K562 (cell line): ENCODE measurements at regions not wholly inside any gene's neighbourhood (a gene's known extent, or its start where the extent isn't known, plus 50 kb on each side); places are given as distances from the start of the nearest gene placed in this dataset.

Source experiments
- ATAC-seq: fragments of 200-7000 bp; cut with Tn5 transposase; 3 replicates; pipeline ENCODE4 v1.9.1; 2020; ENCODE audit warnings: moderate library complexity
- BruUV-seq: library from RNA; stranded (reverse); fragments of 400-500 nt; replicated peaks from 2 replicates; lab custom pipeline; 2021; lab: Mats Ljungman, UMichigan
- CTCF ChIA-PET: fragments of 300-600 bp; formaldehyde crosslinking; extraction: SDS; loops from one replicate; lab custom pipeline; 2021; ENCODE audit warnings: low intra/inter-chr PET ratio; lab: Yijun Ruan, JAX
- POLR2A ChIA-PET: fragments of 300-600, 350-650 bp; sonication (Branson Sonifier 250); formaldehyde crosslinking; extraction: SDS; loops from one replicate; lab custom pipeline; 2021; ENCODE audit warnings: antibody characterized with exemption, inconsistent platforms; lab: Yijun Ruan, JAX
- DNase-seq, 4 experiments: peaks; one replicate each; pipeline versions ENCODE4 v3.0.0 to v3.0.0-alpha.2; 2011 to 2018; ENCODE audit warnings: low spot score in 3 of 4, mixed read lengths in 3 of 4; ENCODE audit errors: extremely low read depth in 1 of 4
- FAIRE-seq: peaks from 2 replicates; lab custom pipeline; 2011; peaks lifted over from hg19 to GRCh38; lab: Jason Lieb, UNC
- H2AFZ ChIP-seq: 2 replicates; pipeline ENCODE4 v1.6.0; 2011; ENCODE audit warnings: low read depth, low read length, control low read depth, inconsistent platforms
- H3K27ac ChIP-seq: fragments of 200-600 bp; 3 replicates; pipeline ENCODE4 v1.8.0; 2011; ENCODE audit warnings: low read depth, mild to moderate bottlenecking, control low read depth, inconsistent platforms, low read length, moderate library complexity, mixed read lengths; ENCODE audit errors: extremely low read depth
- H3K27me3 ChIP-seq, 2 experiments: fragments of 300-600 bp in 1 of 2; 2 replicates in 1 of 2; 3 replicates in 1 of 2; pipeline versions ENCODE4 v1.6.0 to v1.8.0; 2011; ENCODE audit warnings: inconsistent platforms in 2 of 2, low read length in 2 of 2, mild to moderate bottlenecking in 1 of 2, mixed read lengths in 1 of 2, moderate library complexity in 1 of 2; ENCODE audit not compliant: control insufficient read depth in 2 of 2, insufficient read depth in 2 of 2
- H3K36me3 ChIP-seq: fragments of 300-600 bp; 3 replicates; pipeline ENCODE4 v1.8.0; 2011; ENCODE audit warnings: mild to moderate bottlenecking, low read length, inconsistent platforms; ENCODE audit not compliant: control insufficient read depth, insufficient read depth
- H3K4me1 ChIP-seq, 2 experiments: fragments of 200-600 bp in 1 of 2; replicated peaks in 1 of 2; 2 replicates in 1 of 2; 3 replicates in 1 of 2; pipeline versions ENCODE4 v1.5.1 to v1.8.0; 2011; ENCODE audit warnings: inconsistent platforms in 2 of 2, low read length in 2 of 2, mild to moderate bottlenecking in 1 of 2, mixed read lengths in 1 of 2, moderate library complexity in 1 of 2; ENCODE audit not compliant: control insufficient read depth in 2 of 2, insufficient read depth in 2 of 2
- H3K4me2 ChIP-seq: 2 replicates; pipeline ENCODE4 v1.6.1; 2011; ENCODE audit warnings: low read length, control low read depth, inconsistent platforms, mixed read lengths; ENCODE audit not compliant: insufficient read depth
- H3K4me3 ChIP-seq: fragments of 200-600 bp; sonication (generic), shearing (Covaris generic); 2 replicates; pipeline ENCODE4 v1.5.1; 2016; ENCODE audit warnings: control low read depth, inconsistent platforms
- H3K79me2 ChIP-seq: fragments of 200-600 bp; 3 replicates; pipeline ENCODE4 v1.8.0; 2011; ENCODE audit warnings: low read length, inconsistent platforms; ENCODE audit not compliant: control insufficient read depth, insufficient read depth
- H3K9ac ChIP-seq, 2 experiments: 2 replicates each; pipeline versions ENCODE4 v1.6.0 to v1.6.1; 2011; ENCODE audit warnings: low read depth in 2 of 2, low read length in 2 of 2, control low read depth in 1 of 2, inconsistent platforms in 1 of 2, mild to moderate bottlenecking in 1 of 2, mixed read lengths in 1 of 2; ENCODE audit not compliant: insufficient read depth in 1 of 2
- H3K9me1 ChIP-seq: one replicate; pipeline ENCODE4 v1.6.0; 2011; ENCODE audit warnings: inconsistent platforms, mild to moderate bottlenecking, low read length, moderate library complexity; ENCODE audit not compliant: control insufficient read depth, insufficient read depth
- H3K9me3 ChIP-seq: replicated peaks from 2 replicates; pipeline ENCODE4 v1.5.1; 2011; ENCODE audit warnings: low read depth, low read length, inconsistent platforms; ENCODE audit not compliant: control insufficient read depth, insufficient read depth
- H4K20me1 ChIP-seq: replicated peaks from 2 replicates; pipeline ENCODE4 v1.6.1; 2011; ENCODE audit warnings: low read length, inconsistent platforms, mixed read lengths; ENCODE audit not compliant: control insufficient read depth, insufficient read depth
- HDAC6 ChIP-seq: IDR thresholded peaks from 2 replicates; pipeline ENCODE4 v1.6.1; 2012; ENCODE audit warnings: low read depth, mild to moderate bottlenecking, control low read depth, inconsistent platforms, low read length, moderate library complexity
- NFATC3 ChIP-seq: fragments of 450-650 bp; IDR thresholded peaks from 2 replicates; pipeline ENCODE4 v1.6.1; 2017; ENCODE audit warnings: mild to moderate bottlenecking
- TAF7 ChIP-seq: fragments of 450-650 bp; IDR thresholded peaks from 2 replicates; pipeline ENCODE4 v1.6.1; 2016; ENCODE audit warnings: missing genetic modification characterization, missing compliant biosample characterization
- YY1 ChIP-seq, 3 experiments: IDR thresholded peaks; 2 replicates each; pipeline ENCODE4 v1.6.1; 2011; ENCODE audit warnings: low read length in 2 of 3, mild to moderate bottlenecking in 2 of 3, moderate library complexity in 2 of 3, borderline replicate concordance in 1 of 3, control low read depth in 1 of 3, low read depth in 1 of 3; ENCODE audit not compliant: insufficient read depth in 3 of 3, insufficient replicate concordance in 2 of 3, control insufficient read depth in 1 of 3, insufficient read length in 1 of 3; ENCODE audit errors: extremely low read depth in 1 of 3
- ZBTB33 ChIP-seq: sonication (generic); formaldehyde crosslinking; IDR thresholded peaks from 2 replicates; pipeline ENCODE4 v1.8.1; 2023; ENCODE audit warnings: mild to moderate bottlenecking, missing genetic modification reagents
- ZNF384 ChIP-seq: IDR thresholded peaks from 2 replicates; pipeline ENCODE4 v1.6.1; 2012; ENCODE audit warnings: low read depth, low read length, improper control_type of control experiment
- WGBS: fragments of 100-300 bp; shearing (Covaris generic); methylation state at CpG from one replicate; pipeline ENCODE4 v1.1.6; 2016; ENCODE audit warnings: low coverage, mixed read lengths; ENCODE audit not compliant: insufficient coverage; ENCODE audit errors: missing lambda C conversion rate; 5-methylcytosine and 5-hydroxymethylcytosine counted together
- in situ Hi-C: fragments of 300-500 bp; cut with MboI; formaldehyde crosslinking; loops from 4 replicates; pipeline ENCODE4 v1.15.0; 2018; ENCODE audit warnings: inconsistent platforms, mixed read lengths
- intact Hi-C: fragments of 100-400 bp; cut with micrococcal nuclease; formaldehyde crosslinking; loops from 2 replicates; pipeline ENCODE4 v1.14.2; 2022
- TF ChIP-seq, protein P1 (sequence below), 2 experiments: fragments of 250-450 bp in 1 of 2; fragments of 450-650 bp in 1 of 2; sonication (Bioruptor Pico) in 1 of 2; IDR thresholded peaks; 2 replicates each; pipeline versions ENCODE4 v1.6.1 to v1.8.0; 2016 to 2021; ENCODE audit warnings: mild to moderate bottlenecking in 2 of 2, moderate library complexity in 2 of 2, missing compliant biosample characterization in 1 of 2, missing genetic modification characterization in 1 of 2

GRCh38 chrX:131792356-131792749 lies 230.7 kb upstream of the STK26 start:
- FAIRE-seq (no peak), DNase-seq (no peak), ATAC-seq (no peak)
- H3K4me2 ChIP-seq: no peak overlapping the region
- H4K20me1 ChIP-seq: no peaks in the 10 kb centered on the region
- H3K9me3 ChIP-seq: no peaks in the 10 kb centered on the region
- no TSS peak for BruUV-seq
- no peaks in the 10 kb centered on the region for H3K4me1 ChIP-seq
- CTCF ChIA-PET: no interaction called here
- in situ Hi-C loops: no loop called here
- 92% methylated on average over 12 of the region's 13 CpGs for WGBS
- no peak overlapping the region for H3K9ac ChIP-seq
- TF ChIP-seq ZBTB33 (CRISPR knock-in tag) (peak; percentile 63), TAF7 (tag) (no peak)
- H2AFZ ChIP-seq: no peak overlapping the region
- POLR2A ChIA-PET: no interaction called here
- H3K27me3 ChIP-seq: no peaks in the 10 kb centered on the region
- H3K79me2 ChIP-seq: no peaks in the 10 kb centered on the region
- H3K36me3 ChIP-seq: peaks cover 61% of the 10 kb centered on the region; the same call in 2 of the 3 replicates
- intact Hi-C loops: no loop called here
- no peak overlapping the region for H3K27ac ChIP-seq
- no peaks in the 10 kb centered on the region for H3K9me1 ChIP-seq
- H3K4me3 ChIP-seq: no peak overlapping the region

DNA sequence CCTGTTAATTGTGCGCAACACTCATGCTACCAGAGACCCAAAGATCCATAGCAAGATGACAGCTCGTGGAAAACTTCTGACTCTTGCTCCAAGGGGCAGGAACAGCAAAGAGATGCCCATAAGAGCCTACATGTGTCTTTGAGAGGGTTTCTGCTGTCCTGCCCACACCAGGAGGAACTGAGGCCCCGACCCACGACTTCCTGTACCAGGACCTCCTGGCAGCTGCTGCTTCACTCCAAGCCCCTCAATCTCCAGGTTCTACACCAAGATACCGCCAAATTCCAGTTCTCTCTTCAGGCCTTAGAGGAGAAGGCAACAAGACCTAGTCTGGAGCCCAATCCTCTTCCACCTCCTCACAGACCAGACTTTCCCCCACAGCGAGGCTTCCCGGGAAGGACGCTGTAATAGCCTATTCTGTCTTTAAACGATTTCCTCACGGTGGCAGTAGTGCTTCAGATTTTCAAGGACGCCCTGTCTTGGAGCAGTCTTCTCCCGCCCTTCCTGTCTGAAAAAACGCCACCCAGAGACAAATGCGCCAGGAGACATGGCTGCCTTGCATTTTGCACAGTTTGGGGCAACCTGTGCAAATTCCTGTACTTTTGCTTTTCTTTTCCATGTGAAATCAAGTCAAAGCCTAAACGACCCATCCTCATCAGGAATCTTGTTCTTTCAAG lies 230.2 kb upstream of the STK26 start:
- H3K9me1 ChIP-seq: no peaks in the 10 kb centered on the region
- ATAC-seq (no peak), FAIRE-seq (no peak), DNase-seq (no peak)
- H3K36me3 ChIP-seq: peaks cover 62% of the 10 kb centered on the region; the same call in 2 of the 3 replicates
- no peaks in the 10 kb centered on the region for H3K79me2 ChIP-seq
- intact Hi-C loops (no loop called here), in situ Hi-C loops (no loop called here)
- POLR2A ChIA-PET: no interaction called here
- CTCF ChIA-PET: no interaction called here
- no peak overlapping the region for H3K4me2 ChIP-seq
- no peak overlapping the region for H2AFZ ChIP-seq
- no peaks in the 10 kb centered on the region for H4K20me1 ChIP-seq
- H3K9ac ChIP-seq: no peak overlapping the region
- WGBS: 84% methylated on average over 5 of the region's 15 CpGs
- no peak overlapping the region for H3K27ac ChIP-seq
- no peaks in the 10 kb centered on the region for H3K27me3 ChIP-seq
- no peaks in the 10 kb centered on the region for H3K9me3 ChIP-seq
- H3K4me3 ChIP-seq: no peak overlapping the region
- no TSS peak for BruUV-seq
- no peaks in the 10 kb centered on the region for H3K4me1 ChIP-seq
- no peak for TF ChIP-seq HDAC6
- no peak for TF ChIP-seq NFATC3
- peak in 1 of 3 experiments; percentile 26 for TF ChIP-seq YY1 (IDR thresholded peaks at IDR 0.05; ENCODE audit: borderline replicate concordance in 1 of 3, control insufficient read depth in 1 of 3, extremely low read depth in 1 of 3, insufficient read depth in 3 of 3, insufficient read length in 1 of 3, insufficient replicate concordance in 2 of 3, low read depth in 1 of 3, low read length in 2 of 3)
- TF ChIP-seq ZNF384: peak; percentile 38; the same call in 1 of the 2 replicates
- TF ChIP-seq, protein P1, sequence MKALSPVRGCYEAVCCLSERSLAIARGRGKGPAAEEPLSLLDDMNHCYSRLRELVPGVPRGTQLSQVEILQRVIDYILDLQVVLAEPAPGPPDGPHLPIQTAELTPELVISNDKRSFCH (CRISPR knock-in tag; IDR thresholded peaks at IDR 0.05): no peak
- TF ChIP-seq, protein P1 (tag; IDR thresholded peaks at IDR 0.05): no peak
